CD4-positive, CD25-positive, alpha-beta regulatory T cell (primary cell): ENCODE measurements at regions not wholly inside any gene's neighbourhood (a gene's known extent, or its start where the extent isn't known, plus 50 kb on each side); places are given as distances from the start of the nearest gene placed in this dataset.

Experiments used
- ATAC-seq, 2 donors: fragments of 150-1000 bp; cut with Tn5 transposase; one replicate each; pipeline ENCODE4 v1.10.0; 2021; ENCODE audit warnings: low read depth in 2 of 2, moderate number of reproducible peaks in 2 of 2, moderate library complexity in 1 of 2
- DNase-seq, 3 donors: peaks; one replicate each; pipeline versions ENCODE4 v3.0.0 to v3.0.0-alpha.2; 2012 to 2022; ENCODE audit warnings: mixed read lengths in 1 of 3
- H3K27ac ChIP-seq: one replicate; pipeline ENCODE4 v1.7.0; 2013; ENCODE audit warnings: mild to moderate bottlenecking, low read length; ENCODE audit not compliant: insufficient read depth, poor library complexity, severe bottlenecking
- H3K27me3 ChIP-seq: one replicate; pipeline ENCODE4 v1.7.0; 2013; ENCODE audit warnings: low read length; ENCODE audit not compliant: control insufficient read depth, insufficient read depth
- H3K36me3 ChIP-seq: one replicate; pipeline ENCODE4 v1.7.0; 2013; ENCODE audit warnings: mild to moderate bottlenecking, low read length, moderate library complexity; ENCODE audit not compliant: control insufficient read depth, insufficient read depth
- H3K4me1 ChIP-seq: 2 replicates; pipeline ENCODE4 v1.7.0; 2013; ENCODE audit warnings: mild to moderate bottlenecking, low read length; ENCODE audit not compliant: insufficient read depth, control insufficient read depth, poor library complexity, severe bottlenecking
- H3K4me3 ChIP-seq: one replicate; pipeline ENCODE4 v1.7.0; 2013; ENCODE audit warnings: low read depth, mild to moderate bottlenecking, low read length, moderate library complexity
- H3K9me3 ChIP-seq, 2 experiments: 1 replicate in 1 of 2; 2 replicates in 1 of 2; pipeline ENCODE4 v1.7.0; 2013; ENCODE audit warnings: low read length in 2 of 2, mild to moderate bottlenecking in 1 of 2, moderate library complexity in 1 of 2; ENCODE audit not compliant: control insufficient read depth in 2 of 2
- H3K27ac Mint-ChIP-seq, 3 donors: one replicate each; pipeline ENCODE4 v1.8.0; 2020 to 2022; ENCODE audit warnings: mild to moderate bottlenecking in 3 of 3, mixed read lengths in 3 of 3, moderate library complexity in 2 of 3
- H3K27me3 Mint-ChIP-seq: one replicate; pipeline ENCODE4 v1.8.0; 2022; ENCODE audit warnings: mild to moderate bottlenecking, mixed read lengths
- H3K36me3 Mint-ChIP-seq: one replicate; pipeline ENCODE4 v1.8.0; 2020; ENCODE audit warnings: mixed read lengths
- H3K4me1 Mint-ChIP-seq, 4 donors: one replicate each; pipeline ENCODE4 v1.8.0; 2020 to 2022; ENCODE audit warnings: mixed read lengths in 4 of 4, mild to moderate bottlenecking in 1 of 4
- H3K4me3 Mint-ChIP-seq, 4 donors: one replicate each; pipeline ENCODE4 v1.8.0; 2020 to 2022; ENCODE audit warnings: mild to moderate bottlenecking in 4 of 4, mixed read lengths in 4 of 4, moderate library complexity in 3 of 4
- H3K9me3 Mint-ChIP-seq, 7 donors: one replicate each; pipeline ENCODE4 v1.8.0; 2020 to 2022; ENCODE audit warnings: mixed read lengths in 7 of 7, mild to moderate bottlenecking in 3 of 7, moderate library complexity in 2 of 7

DNA sequence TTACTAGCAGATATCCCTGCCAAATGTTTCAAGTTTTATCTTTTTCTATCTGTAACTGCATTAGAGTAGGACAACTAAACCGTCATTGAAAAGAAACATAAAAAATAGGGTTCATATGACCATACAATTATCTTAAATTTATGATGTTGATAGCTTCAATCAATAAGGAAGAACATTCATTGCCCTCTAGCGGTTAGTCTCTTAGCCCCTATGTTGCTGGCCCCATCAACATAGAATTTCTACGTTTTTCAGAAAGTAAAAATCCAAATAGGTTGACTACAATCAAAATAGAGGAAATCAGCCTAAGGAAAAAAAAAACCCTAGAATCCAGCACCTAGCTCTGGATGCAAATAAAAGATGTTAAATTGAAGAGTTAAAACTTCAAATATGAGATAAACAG lies 225.1 kb upstream of the ITM2A start:
- H3K27ac ChIP-seq: no peak overlapping the region
- Mint-ChIP-seq H3K27me3 (no peaks in the 10 kb centered on the region), H3K4me3 (no peak overlapping the region), H3K9me3 (peaks cover 0 to 1% (median 0%) of the 10 kb centered on the region in 7 donors), H3K36me3 (no peaks in the 10 kb centered on the region), H3K4me1 (no peaks in the 10 kb centered on the region), H3K27ac (no peak overlapping the region)
- no peak for ATAC-seq
- H3K4me3 ChIP-seq: no peak overlapping the region
- no peaks in the 10 kb centered on the region for H3K36me3 ChIP-seq
- no peaks in the 10 kb centered on the region for H3K9me3 ChIP-seq
- no peaks in the 10 kb centered on the region for H3K27me3 ChIP-seq
- no peaks in the 10 kb centered on the region for H3K4me1 ChIP-seq
- DNase-seq: no peak

DNA sequence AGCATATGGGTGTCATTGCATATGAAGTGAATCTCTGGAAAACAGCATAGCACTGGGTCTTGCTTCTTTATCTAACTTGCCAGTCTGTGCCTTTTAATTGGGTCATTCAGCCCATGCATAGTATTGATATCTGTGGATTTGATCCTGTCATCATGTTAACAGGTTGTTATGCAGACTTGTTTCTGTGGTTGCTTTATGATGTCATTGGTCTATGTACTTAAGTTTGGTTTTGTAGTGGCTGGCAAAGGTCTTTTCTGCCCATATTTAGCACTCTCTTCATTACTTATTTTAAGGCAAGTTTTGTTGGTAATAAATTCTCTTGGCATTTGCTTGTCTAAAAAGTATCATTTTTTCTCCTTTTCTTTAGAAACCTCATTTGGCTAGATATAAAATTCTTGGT lies 221.1 kb upstream of the ITM2A start:
- no peak overlapping the region for H3K4me3 ChIP-seq
- no peaks in the 10 kb centered on the region for H3K27me3 ChIP-seq
- DNase-seq (no peak), ATAC-seq (no peak)
- no peaks in the 10 kb centered on the region for H3K4me1 ChIP-seq
- no peaks in the 10 kb centered on the region for H3K36me3 ChIP-seq
- Mint-ChIP-seq H3K9me3 (peaks cover 0 to 4% (median 0%) of the 10 kb centered on the region in 7 donors), H3K27me3 (no peaks in the 10 kb centered on the region), H3K4me1 (no peaks in the 10 kb centered on the region), H3K4me3 (no peak overlapping the region), H3K36me3 (no peaks in the 10 kb centered on the region), H3K27ac (no peak overlapping the region)
- H3K9me3 ChIP-seq: no peaks in the 10 kb centered on the region
- no peak overlapping the region for H3K27ac ChIP-seq

DNA sequence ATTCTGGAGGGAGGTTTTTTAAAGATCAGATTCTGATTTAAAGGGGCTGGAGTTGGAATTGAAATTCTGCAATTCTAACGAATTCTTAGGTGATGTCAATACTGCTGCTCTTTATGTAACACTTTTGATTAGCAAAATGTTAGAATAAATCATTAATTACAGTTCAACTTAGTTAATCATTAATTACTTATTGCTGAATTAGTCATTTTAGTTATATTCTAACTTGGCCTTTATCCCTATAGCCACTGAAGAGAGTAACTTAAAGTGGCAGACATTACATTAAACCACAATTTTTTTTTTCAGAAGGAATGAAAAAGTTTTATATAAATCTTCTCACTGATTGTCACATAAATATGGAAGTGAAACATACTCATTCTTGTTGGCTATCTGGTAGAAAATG lies 206.6 kb upstream of the ITM2A start:
- Histone ChIP-seq H3K36me3 (no peaks in the 10 kb centered on the region), H3K9me3 (no peaks in the 10 kb centered on the region), H3K4me1 (no peaks in the 10 kb centered on the region), H3K27me3 (no peaks in the 10 kb centered on the region), H3K27ac (no peak overlapping the region), H3K4me3 (no peak overlapping the region)
- Mint-ChIP-seq H3K4me3 (no peak overlapping the region), H3K9me3 (peaks cover 0 to 5% (median 0%) of the 10 kb centered on the region in 7 donors), H3K4me1 (no peaks in the 10 kb centered on the region), H3K27ac (no peak overlapping the region), H3K27me3 (peaks cover 4% of the 10 kb centered on the region), H3K36me3 (no peaks in the 10 kb centered on the region)
- ATAC-seq (no peak), DNase-seq (no peak)

DNA sequence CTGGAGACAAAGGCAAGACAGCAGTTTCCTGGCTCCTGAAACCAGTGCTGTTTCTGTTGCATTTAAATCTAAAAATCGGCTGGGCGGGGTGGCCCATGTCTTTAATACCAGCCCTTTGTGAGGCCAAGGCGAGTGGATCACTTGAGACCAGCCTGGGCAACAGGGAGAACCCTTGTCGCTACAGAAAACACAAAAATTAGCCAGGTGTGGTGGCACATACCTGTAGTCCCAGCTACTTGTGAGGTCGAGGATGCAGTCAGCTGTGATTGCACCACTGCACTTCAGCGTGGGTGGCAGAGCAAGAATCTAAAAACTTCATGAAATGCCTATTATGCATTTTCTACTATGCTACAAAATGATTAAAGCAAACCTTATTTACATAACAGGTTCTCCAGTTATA lies 205.4 kb upstream of the ITM2A start:
- Histone ChIP-seq H3K36me3 (no peaks in the 10 kb centered on the region), H3K4me1 (no peaks in the 10 kb centered on the region), H3K27ac (no peak overlapping the region), H3K4me3 (no peak overlapping the region), H3K9me3 (no peaks in the 10 kb centered on the region), H3K27me3 (no peaks in the 10 kb centered on the region)
- H3K4me3 Mint-ChIP-seq: no peak overlapping the region
- DNase-seq (no peak), ATAC-seq (no peak)
- no peak overlapping the region for H3K27ac Mint-ChIP-seq
- peaks cover 0 to 6% (median under 1%) of the 10 kb centered on the region in 7 donors for H3K9me3 Mint-ChIP-seq
- H3K4me1 Mint-ChIP-seq: no peaks in the 10 kb centered on the region
- peaks cover 4% of the 10 kb centered on the region for H3K27me3 Mint-ChIP-seq
- H3K36me3 Mint-ChIP-seq: no peaks in the 10 kb centered on the region

DNA sequence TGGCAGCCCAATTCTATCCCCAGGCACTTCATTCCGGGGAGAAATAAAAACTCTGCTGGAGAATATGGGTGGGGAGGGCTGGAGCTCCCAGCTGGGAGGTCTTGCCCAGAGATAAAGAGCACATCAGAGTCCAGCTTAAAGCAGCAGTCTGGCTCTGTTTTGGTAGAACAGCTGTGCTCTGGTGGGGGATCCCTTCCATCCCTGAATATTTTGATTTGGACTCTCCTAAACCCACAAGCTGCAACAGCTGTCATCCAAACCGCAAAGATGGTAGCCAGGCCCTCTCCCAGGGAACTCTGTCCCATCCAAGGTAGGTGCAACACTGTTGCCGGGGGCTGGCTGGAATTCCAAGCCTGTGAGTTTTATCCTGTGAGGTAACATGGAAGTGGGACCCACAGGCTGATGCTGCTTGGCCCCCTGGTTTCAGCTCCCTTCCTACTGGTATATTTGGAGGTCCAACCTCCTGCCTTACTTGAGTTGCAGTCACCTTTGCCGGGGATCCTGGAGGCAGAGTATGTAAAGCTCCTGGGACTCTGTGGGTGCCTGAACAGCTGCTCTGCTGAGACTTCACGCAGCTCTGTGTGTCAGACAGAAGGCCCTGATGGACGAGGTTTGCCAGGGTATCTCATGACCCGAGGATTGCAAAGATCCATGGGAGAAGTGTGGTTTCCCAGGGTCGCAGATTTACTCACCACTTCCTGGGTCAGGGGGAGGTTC lies 203.5 kb upstream of the ITM2A start:
- no peaks in the 10 kb centered on the region for H3K36me3 ChIP-seq
- H3K27ac Mint-ChIP-seq: no peak overlapping the region

DNA sequence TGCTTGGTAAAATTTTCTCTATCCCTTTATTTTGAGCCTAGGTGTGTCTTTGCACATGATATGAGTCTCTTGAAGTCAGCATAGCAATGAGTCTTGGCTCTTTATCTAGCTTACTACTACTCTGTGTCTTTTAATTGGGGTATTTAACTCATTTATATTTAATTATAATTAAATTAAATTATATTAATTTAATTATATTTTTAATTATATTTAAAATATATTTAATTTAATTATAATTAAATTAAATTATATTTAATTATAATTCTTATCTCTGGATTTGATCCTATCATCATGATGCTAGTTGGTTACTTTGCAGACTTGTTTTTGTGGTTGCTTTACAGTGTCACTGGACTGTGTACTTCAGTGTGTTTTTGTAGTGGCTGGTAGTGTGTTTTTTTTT lies 201.2 kb upstream of the ITM2A start:
- Mint-ChIP-seq H3K9me3 (peaks cover 0 to 8% (median 4%) of the 10 kb centered on the region in 7 donors), H3K36me3 (no peaks in the 10 kb centered on the region), H3K4me3 (no peak overlapping the region), H3K4me1 (no peaks in the 10 kb centered on the region), H3K27me3 (peaks cover 4% of the 10 kb centered on the region), H3K27ac (no peak overlapping the region)
- H3K36me3 ChIP-seq: no peaks in the 10 kb centered on the region
- no peaks in the 10 kb centered on the region for H3K4me1 ChIP-seq
- H3K9me3 ChIP-seq: no peaks in the 10 kb centered on the region
- H3K27me3 ChIP-seq: no peaks in the 10 kb centered on the region
- no peak for DNase-seq
- ATAC-seq: no peak
- no peak overlapping the region for H3K27ac ChIP-seq
- H3K4me3 ChIP-seq: no peak overlapping the region

More for the DNA sequence above, 203.5 kb upstream of the ITM2A start:
- Histone ChIP-seq H3K27ac (no peak overlapping the region), H3K9me3 (no peaks in the 10 kb centered on the region), H3K27me3 (no peaks in the 10 kb centered on the region), H3K4me1 (no peaks in the 10 kb centered on the region), H3K4me3 (no peak overlapping the region)
- DNase-seq: no peak
- no peak for ATAC-seq
- Mint-ChIP-seq H3K36me3 (no peaks in the 10 kb centered on the region), H3K4me1 (no peaks in the 10 kb centered on the region), H3K9me3 (peaks cover 0 to 8% (median 4%) of the 10 kb centered on the region in 7 donors), H3K27me3 (peaks cover 4% of the 10 kb centered on the region), H3K4me3 (no peak overlapping the region)

DNA sequence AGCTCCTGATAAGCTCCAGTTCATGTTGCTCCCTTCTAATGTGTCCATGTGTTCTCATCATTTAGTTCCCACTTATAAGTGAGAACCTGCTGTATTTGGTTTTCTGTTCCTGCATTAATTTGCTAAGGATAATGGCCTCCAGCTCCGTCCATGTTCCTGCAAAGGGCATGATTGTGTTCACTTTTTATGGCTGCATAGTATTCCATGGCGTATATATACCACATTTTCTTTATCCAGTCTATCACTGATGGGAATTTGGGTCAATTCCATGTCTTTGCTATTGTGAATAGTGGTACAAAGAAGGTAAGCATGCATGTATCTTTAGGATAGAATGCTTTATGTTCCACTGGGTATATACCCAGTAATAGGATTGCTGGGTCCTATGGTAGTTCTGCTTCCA lies 197.2 kb upstream of the ITM2A start:
- H3K27ac Mint-ChIP-seq: no peak overlapping the region

DNA sequence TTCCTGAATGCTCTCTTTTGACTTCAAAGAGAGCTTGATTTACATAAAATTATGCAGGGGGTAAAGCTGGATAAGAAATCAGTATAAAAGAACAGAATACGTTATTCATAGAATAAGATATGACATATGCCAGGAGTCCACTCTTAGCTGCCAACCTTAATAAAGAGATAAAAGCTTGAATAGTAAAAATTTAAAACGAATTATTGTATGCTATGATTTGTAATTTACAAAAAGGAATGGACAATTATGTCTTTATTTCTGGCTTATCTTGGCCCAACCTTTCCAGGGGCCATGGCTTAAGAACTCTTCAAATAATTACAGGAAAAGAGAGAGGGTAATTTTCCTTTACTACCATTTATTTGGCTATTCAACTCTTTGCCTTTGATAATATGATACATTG lies 192.2 kb upstream of the ITM2A start:
- no peaks in the 10 kb centered on the region for H3K4me1 Mint-ChIP-seq
- no peak for DNase-seq

More for the DNA sequence above, 197.2 kb upstream of the ITM2A start:
- H3K36me3 Mint-ChIP-seq: no peaks in the 10 kb centered on the region
- H3K4me3 ChIP-seq: no peak overlapping the region
- peaks cover 3% of the 10 kb centered on the region for H3K27me3 Mint-ChIP-seq
- H3K4me1 ChIP-seq: no peaks in the 10 kb centered on the region
- no peak overlapping the region for H3K27ac ChIP-seq
- no peak overlapping the region for H3K4me3 Mint-ChIP-seq
- ATAC-seq: no peak
- H3K27me3 ChIP-seq: no peaks in the 10 kb centered on the region
- no peak for DNase-seq
- H3K36me3 ChIP-seq: no peaks in the 10 kb centered on the region
- no peaks in the 10 kb centered on the region for H3K4me1 Mint-ChIP-seq
- H3K9me3 Mint-ChIP-seq: peaks cover 0 to 6% (median 4%) of the 10 kb centered on the region in 7 donors
- no peaks in the 10 kb centered on the region for H3K9me3 ChIP-seq

More for the DNA sequence above, 192.2 kb upstream of the ITM2A start:
- no peak for ATAC-seq
- Histone ChIP-seq H3K4me3 (no peak overlapping the region), H3K4me1 (no peaks in the 10 kb centered on the region), H3K27ac (no peak overlapping the region), H3K36me3 (no peaks in the 10 kb centered on the region), H3K9me3 (no peaks in the 10 kb centered on the region), H3K27me3 (no peaks in the 10 kb centered on the region)
- H3K36me3 Mint-ChIP-seq: no peaks in the 10 kb centered on the region
- no peaks in the 10 kb centered on the region for H3K27me3 Mint-ChIP-seq
- H3K27ac Mint-ChIP-seq: no peak overlapping the region
- H3K4me3 Mint-ChIP-seq: no peak overlapping the region
- H3K9me3 Mint-ChIP-seq: peaks cover 0 to 1% (median 0%) of the 10 kb centered on the region in 7 donors
